ENCODE measurements at regions not wholly inside any gene's neighbourhood (a gene's known extent, or its start where the extent isn't known, plus 50 kb on each side); places are given as distances from the start of the nearest gene placed in this dataset.

GRCh38 chr5:125834438-125835115 is 588.6 kb upstream of the GRAMD2B start:
- no peak for TF ChIP-seq EP300 (IDR thresholded peaks at IDR 0.05; ENCODE audit: borderline replicate concordance in 1 of 2, control insufficient read depth in 1 of 2, low read depth in 2 of 2, low read length in 2 of 2)
- no peak for TF ChIP-seq CTCF (IDR thresholded peaks at IDR 0.05 in 2 of 3, conservative IDR thresholded peaks at IDR 0.05 in 1 of 3; ENCODE audit: control insufficient read depth in 2 of 3, extremely low read depth in 1 of 3, insufficient read depth in 1 of 3, low read depth in 3 of 3, low read length in 3 of 3)
- no peak for TF ChIP-seq JUNB (IDR thresholded peaks at IDR 0.05)
- TF ChIP-seq GATAD2B (conservative IDR thresholded peaks at IDR 0.05; ENCODE audit: low read depth): no peak
- no peak for TF ChIP-seq MYC (IDR thresholded peaks at IDR 0.05; ENCODE audit: insufficient read depth, insufficient read length, insufficient replicate concordance, low read length, severe bottlenecking)
- no peak for TF ChIP-seq SIX5 (IDR thresholded peaks at IDR 0.05; ENCODE audit: low read depth, low read length, severe bottlenecking)
- TF ChIP-seq, protein P1, sequence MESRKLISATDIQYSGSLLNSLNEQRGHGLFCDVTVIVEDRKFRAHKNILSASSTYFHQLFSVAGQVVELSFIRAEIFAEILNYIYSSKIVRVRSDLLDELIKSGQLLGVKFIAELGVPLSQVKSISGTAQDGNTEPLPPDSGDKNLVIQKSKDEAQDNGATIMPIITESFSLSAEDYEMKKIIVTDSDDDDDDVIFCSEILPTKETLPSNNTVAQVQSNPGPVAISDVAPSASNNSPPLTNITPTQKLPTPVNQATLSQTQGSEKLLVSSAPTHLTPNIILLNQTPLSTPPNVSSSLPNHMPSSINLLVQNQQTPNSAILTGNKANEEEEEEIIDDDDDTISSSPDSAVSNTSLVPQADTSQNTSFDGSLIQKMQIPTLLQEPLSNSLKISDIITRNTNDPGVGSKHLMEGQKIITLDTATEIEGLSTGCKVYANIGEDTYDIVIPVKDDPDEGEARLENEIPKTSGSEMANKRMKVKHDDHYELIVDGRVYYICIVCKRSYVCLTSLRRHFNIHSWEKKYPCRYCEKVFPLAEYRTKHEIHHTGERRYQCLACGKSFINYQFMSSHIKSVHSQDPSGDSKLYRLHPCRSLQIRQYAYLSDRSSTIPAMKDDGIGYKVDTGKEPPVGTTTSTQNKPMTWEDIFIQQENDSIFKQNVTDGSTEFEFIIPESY (IDR thresholded peaks at IDR 0.05): no peak
- no peak for TF ChIP-seq CHD2 (IDR thresholded peaks at IDR 0.05; ENCODE audit: borderline replicate concordance, low read depth, low read length)
- no peak for TF ChIP-seq USF2 (IDR thresholded peaks at IDR 0.05; ENCODE audit: borderline replicate concordance, low read depth, low read length)

All from GM12878 (cell line).